HCT116 (cell line): ENCODE measurements at regions not wholly inside any gene's neighbourhood (a gene's known extent, or its start where the extent isn't known, plus 50 kb on each side); places are given as distances from the start of the nearest gene placed in this dataset.
"Not testable (repeated sequence)": the region's sequence is repeated elsewhere in the genome, so short reads cannot be mapped to it uniquely, and the experiment has no call there.

Experiments used
- ATAC-seq: fragments of 200-7000 bp; cut with Tn5 transposase; 2 replicates; pipeline ENCODE4 v1.9.1; 2020; ENCODE audit warnings: mild to moderate bottlenecking, moderate library complexity
- BruUV-seq: library from RNA; stranded (reverse); fragments of 400-500 nt; replicated peaks from 2 replicates; lab custom pipeline; 2021; lab: Mats Ljungman, UMichigan
- CTCF ChIA-PET: fragments of 300-600 bp; sonication (Branson Sonifier 250); formaldehyde crosslinking; loops from one replicate; lab custom pipeline; 2021; ENCODE audit warnings: antibody characterized with exemption; lab: Charles Lee
- POLR2A ChIA-PET: fragments of 300-600, 350-600 bp; sonication (Branson Sonifier 250); formaldehyde crosslinking; loops from one replicate; lab custom pipeline; 2021; ENCODE audit warnings: antibody characterized with exemption; lab: Charles Lee
- RAD21 ChIA-PET, 2 experiments: fragments of 300-600 bp; sonication (Branson Sonifier 250); formaldehyde crosslinking; loops; one replicate each; lab custom pipeline; 2023; ENCODE audit warnings: low total read pairs in 2 of 2; ENCODE audit not compliant: uncharacterized antibody in 2 of 2, unreplicated experiment in 2 of 2, low non-redundant PET in 1 of 2; lab: Charles Lee
- DNase-seq: peaks from one replicate; pipeline ENCODE4 v3.0.0-alpha.2; 2010; ENCODE audit warnings: low read depth, low spot score
- H2AFZ ChIP-seq: fragments of 200-600 bp; shearing (Covaris generic), sonication (generic); 2 replicates; pipeline ENCODE4 v1.6.1; 2017; ENCODE audit warnings: low read depth, mixed run types, mixed read lengths, antibody characterized with exemption, low read length; ENCODE audit not compliant: poor library complexity, severe bottlenecking
- H3K27ac ChIP-seq: 2 replicates; pipeline ENCODE4 v1.5.1; 2012; ENCODE audit warnings: low read depth, low read length
- H3K27me3 ChIP-seq: fragments of 200-600 bp; sonication (generic); 2 replicates; pipeline ENCODE4 v1.6.1; 2016; ENCODE audit warnings: mixed run types, low read length, mixed read lengths; ENCODE audit not compliant: insufficient read depth
- H3K36me3 ChIP-seq, 2 experiments: fragments of 200-500 bp in 1 of 2; fragments of 200-600 bp in 1 of 2; sonication (Bioruptor generic) in 1 of 2; sonication (generic) in 1 of 2; 2 replicates each; pipeline versions ENCODE4 v1.5.1 to v1.6.1; 2014 to 2016; ENCODE audit warnings: low read length in 2 of 2, inconsistent platforms in 1 of 2, mixed read lengths in 1 of 2, mixed run types in 1 of 2; ENCODE audit not compliant: insufficient read depth in 2 of 2, control insufficient read depth in 1 of 2
- H3K4me1 ChIP-seq, 2 experiments: fragments of 200-600 bp in 1 of 2; sonication (generic) in 1 of 2; 2 replicates each; pipeline versions ENCODE4 v1.5.1 to v1.6.1; 2012 to 2017; ENCODE audit warnings: low read length in 2 of 2, inconsistent platforms in 1 of 2, mild to moderate bottlenecking in 1 of 2, mixed read lengths in 1 of 2, mixed run types in 1 of 2, moderate library complexity in 1 of 2; ENCODE audit not compliant: insufficient read depth in 2 of 2, control insufficient read depth in 1 of 2
- H3K4me2 ChIP-seq: fragments of 200-600 bp; sonication (generic); 2 replicates; pipeline ENCODE4 v1.6.1; 2017; ENCODE audit warnings: mixed run types, low read length, mixed read lengths
- H3K4me3 ChIP-seq, 2 experiments: fragments of 200-600 bp in 1 of 2; sonication (generic) in 1 of 2; replicated peaks in 1 of 2; 2 replicates each; pipeline ENCODE4 v1.5.1; 2011 to 2016; ENCODE audit warnings: low read length in 2 of 2, control low read depth in 1 of 2, low read depth in 1 of 2, mild to moderate bottlenecking in 1 of 2, mixed read lengths in 1 of 2, mixed run types in 1 of 2
- H3K79me2 ChIP-seq: fragments of 200-600 bp; sonication (generic); 2 replicates; pipeline ENCODE4 v1.6.1; 2017; ENCODE audit warnings: mild to moderate bottlenecking, mixed run types, low read length, moderate library complexity, mixed read lengths; ENCODE audit not compliant: insufficient read depth
- H3K9ac ChIP-seq: fragments of 200-600 bp; sonication (generic); 2 replicates; pipeline ENCODE4 v1.6.1; 2016; ENCODE audit warnings: low read length, mixed read lengths
- H3K9me2 ChIP-seq: fragments of 200-600 bp; sonication (generic), shearing (Covaris generic); 2 replicates; pipeline ENCODE4 v1.6.1; 2017; ENCODE audit warnings: mixed run types, mild to moderate bottlenecking, moderate library complexity; ENCODE audit not compliant: insufficient read depth
- H3K9me3 ChIP-seq, 2 experiments: fragments of 200-500 bp in 1 of 2; fragments of 200-600 bp in 1 of 2; sonication (Bioruptor generic) in 1 of 2; sonication (generic) in 1 of 2; 2 replicates each; pipeline ENCODE4 v1.6.1; 2014 to 2017; ENCODE audit warnings: low read length in 2 of 2, mixed read lengths in 2 of 2, inconsistent platforms in 1 of 2, low read depth in 1 of 2, mild to moderate bottlenecking in 1 of 2, mixed run types in 1 of 2, moderate library complexity in 1 of 2; ENCODE audit not compliant: control insufficient read depth in 1 of 2, insufficient read depth in 1 of 2
- H4K20me1 ChIP-seq: fragments of 200-600 bp; sonication (generic), shearing (Covaris generic); 2 replicates; pipeline ENCODE4 v1.6.1; 2017; ENCODE audit warnings: mixed run types, mild to moderate bottlenecking, moderate library complexity; ENCODE audit not compliant: insufficient read depth
- intact Hi-C: fragments of 100-400 bp; cut with micrococcal nuclease; formaldehyde crosslinking; loops from 2 replicates; pipeline ENCODE4 v1.10.0; 2022

DNA sequence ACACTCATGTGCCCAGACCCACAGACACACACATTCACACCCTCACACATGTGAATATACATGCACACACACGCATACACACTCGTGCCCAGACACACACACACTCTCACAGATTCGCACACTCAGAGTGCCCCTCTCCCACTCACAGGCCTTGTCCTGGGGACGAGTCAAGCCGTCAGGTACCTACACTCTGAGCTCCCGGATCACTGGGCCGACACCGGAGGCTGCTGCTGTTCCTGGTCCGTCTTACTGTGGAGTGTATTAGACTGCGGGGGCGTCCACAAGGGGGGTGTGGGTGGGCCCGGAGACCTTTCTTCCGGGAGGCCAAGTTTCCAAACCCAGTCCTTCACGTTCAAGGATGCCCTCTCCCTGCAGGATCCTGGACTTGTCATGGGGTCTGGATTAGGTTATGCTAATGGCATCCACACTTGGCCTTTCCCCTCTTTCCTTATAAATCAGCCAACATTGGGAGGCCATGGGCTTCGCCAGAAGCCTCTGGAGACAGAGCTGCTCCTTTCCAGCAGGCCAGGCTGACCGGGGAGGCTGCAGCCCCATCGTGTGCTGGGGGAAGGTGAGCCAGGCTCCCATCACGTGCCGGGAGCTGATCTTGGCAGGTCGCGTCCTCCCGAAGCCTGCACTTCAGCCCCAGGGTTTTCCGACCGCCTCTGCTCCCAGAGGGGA is 186.4 kb downstream of the NPIPB11 start:
- RAD21 ChIA-PET, CTCF ChIA-PET, H3K9ac ChIP-seq, H3K4me2 ChIP-seq, BruUV-seq, H3K9me2 ChIP-seq, H3K4me1 ChIP-seq, DNase-seq, H3K27ac ChIP-seq, H2AFZ ChIP-seq, H3K4me3 ChIP-seq, intact Hi-C loops, H3K27me3 ChIP-seq, H3K9me3 ChIP-seq, POLR2A ChIA-PET, H3K79me2 ChIP-seq, H3K36me3 ChIP-seq, ATAC-seq, H4K20me1 ChIP-seq: not testable (repeated sequence)

DNA sequence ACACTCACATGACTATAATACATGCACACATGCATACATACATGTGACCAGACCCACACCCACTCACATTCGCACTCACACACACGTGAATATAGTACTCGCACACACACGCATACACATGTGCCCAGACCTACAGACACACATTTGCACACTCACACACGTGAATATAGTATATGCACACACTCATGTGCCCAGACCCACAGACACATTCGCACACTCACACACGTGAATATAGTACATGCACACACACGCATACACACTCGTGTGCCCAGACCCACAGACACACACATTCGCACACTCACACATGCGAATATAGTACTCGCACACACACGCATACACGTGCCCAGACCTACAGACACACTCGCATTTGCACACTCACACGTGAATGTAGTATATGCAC is 186.9 kb downstream of the NPIPB11 start:
- RAD21 ChIA-PET, DNase-seq, H3K27me3 ChIP-seq, H3K9ac ChIP-seq, H4K20me1 ChIP-seq, H3K36me3 ChIP-seq, BruUV-seq, H3K4me3 ChIP-seq, H3K79me2 ChIP-seq, H2AFZ ChIP-seq, H3K27ac ChIP-seq, ATAC-seq, POLR2A ChIA-PET, H3K9me2 ChIP-seq, CTCF ChIA-PET, intact Hi-C loops, H3K9me3 ChIP-seq, H3K4me1 ChIP-seq, H3K4me2 ChIP-seq: not testable (repeated sequence)

DNA sequence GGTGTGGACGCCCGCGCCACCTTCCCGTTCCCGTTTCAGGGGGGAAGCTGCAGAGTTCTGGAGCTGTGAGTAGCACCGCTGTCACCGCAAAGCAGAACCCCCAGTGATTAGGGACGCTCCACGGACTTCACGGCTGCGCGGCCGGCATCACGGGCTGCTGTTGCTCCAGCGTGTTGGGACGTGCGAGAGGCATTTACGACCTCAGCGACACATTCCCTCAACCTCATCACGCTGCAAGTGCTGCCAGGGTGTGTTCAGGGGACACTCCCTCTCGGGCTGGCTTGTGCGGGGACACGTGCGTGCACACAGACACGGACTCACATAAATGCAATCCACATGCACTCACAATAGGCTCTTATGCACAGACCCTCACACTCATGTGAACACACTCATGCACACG is 187.9 kb downstream of the NPIPB11 start:
- H3K9me3 ChIP-seq, POLR2A ChIA-PET, H3K27ac ChIP-seq, H4K20me1 ChIP-seq, H3K4me3 ChIP-seq, H3K4me2 ChIP-seq, H3K36me3 ChIP-seq, H3K9me2 ChIP-seq, intact Hi-C loops, H3K79me2 ChIP-seq, H3K9ac ChIP-seq, H3K4me1 ChIP-seq, H2AFZ ChIP-seq, BruUV-seq, ATAC-seq, H3K27me3 ChIP-seq, RAD21 ChIA-PET, DNase-seq, CTCF ChIA-PET: not testable (repeated sequence)

DNA sequence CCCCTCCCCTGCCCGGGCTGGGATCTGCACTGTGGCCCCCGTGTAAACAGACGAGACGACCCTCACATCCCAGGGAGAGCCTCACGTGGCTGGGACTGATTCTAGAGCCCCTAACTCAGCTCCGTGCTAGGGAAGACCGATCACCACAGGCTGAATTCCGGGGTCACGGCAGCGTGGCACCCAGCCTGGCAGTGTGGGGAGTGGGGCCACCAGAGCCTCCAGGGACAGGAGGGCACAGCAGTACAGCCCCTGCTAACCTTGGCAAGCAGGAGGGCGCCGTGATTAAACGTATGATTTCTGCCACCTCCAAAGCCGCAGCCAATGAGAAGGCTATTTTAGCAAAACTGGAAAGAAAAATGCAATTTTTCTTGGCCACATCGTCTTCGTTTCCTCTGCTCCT is 188.3 kb downstream of the NPIPB11 start:
- not testable (repeated sequence) for H3K4me3 ChIP-seq

More for the DNA sequence above, 188.3 kb downstream of the NPIPB11 start:
- H4K20me1 ChIP-seq, H3K27ac ChIP-seq, H3K4me2 ChIP-seq, CTCF ChIA-PET, ATAC-seq, DNase-seq, H3K36me3 ChIP-seq, H3K9me3 ChIP-seq, H3K79me2 ChIP-seq, H3K4me1 ChIP-seq, H3K27me3 ChIP-seq, POLR2A ChIA-PET, H2AFZ ChIP-seq, H3K9ac ChIP-seq, RAD21 ChIA-PET, BruUV-seq, H3K9me2 ChIP-seq, intact Hi-C loops: not testable (repeated sequence)
